Activated naive CD4-positive, alpha-beta T cell (primary cell): ENCODE measurements at regions not wholly inside any gene's neighbourhood (a gene's known extent, or its start where the extent isn't known, plus 50 kb on each side); places are given as distances from the start of the nearest gene placed in this dataset.
"Not testable (repeated sequence)": the region's sequence is repeated elsewhere in the genome, so short reads cannot be mapped to it uniquely, and the experiment has no call there.

Source experiments
- DNase-seq, 4 experiments: peaks; one replicate each; lab custom pipeline; 2025; lab: John Stamatoyannopoulos, UW

GRCh38 chr6:21847711-21848480 lies 254.3 kb downstream of the SOX4 start:
- DNase-seq, result no peak

- DNase-seq, result no peak
Measured at GRCh38 chr6:21850691-21851090, 257.1 kb downstream of the SOX4 start.

DNA sequence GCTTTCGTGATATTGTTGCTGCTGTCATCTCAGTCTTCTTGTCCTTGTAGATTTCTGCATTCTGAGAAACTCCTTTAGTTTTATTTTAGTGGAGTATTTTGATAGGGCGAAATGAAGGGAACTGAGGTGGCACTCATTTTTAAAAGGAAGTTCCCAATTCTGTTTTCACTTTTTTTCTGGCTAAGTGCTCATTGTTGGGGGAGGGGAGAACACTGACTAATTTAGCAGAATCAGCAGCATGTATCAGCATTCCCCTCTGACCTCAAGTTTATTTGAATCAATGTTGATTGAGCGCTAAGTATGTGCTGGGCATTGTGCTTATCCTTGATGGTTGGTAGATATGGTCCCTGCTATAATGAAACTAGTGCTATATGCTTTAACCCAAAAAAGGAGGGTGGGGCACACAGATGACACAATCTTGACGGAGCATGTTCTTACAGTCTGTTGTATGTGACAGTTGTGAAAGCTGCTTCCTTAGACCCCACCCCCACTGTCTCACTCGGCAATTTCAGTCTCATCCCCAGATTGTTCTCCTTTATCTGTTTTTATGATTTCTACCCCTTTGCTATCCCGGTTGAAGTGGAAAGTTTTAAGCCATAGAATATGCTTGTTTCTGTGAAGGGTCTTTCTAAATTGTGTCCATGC lies 262.4 kb downstream of the SOX4 start:
- no peak for DNase-seq

- DNase-seq, result no peak
Measured at GRCh38 chr6:21856456-21856825, 262.9 kb downstream of the SOX4 start.

DNA sequence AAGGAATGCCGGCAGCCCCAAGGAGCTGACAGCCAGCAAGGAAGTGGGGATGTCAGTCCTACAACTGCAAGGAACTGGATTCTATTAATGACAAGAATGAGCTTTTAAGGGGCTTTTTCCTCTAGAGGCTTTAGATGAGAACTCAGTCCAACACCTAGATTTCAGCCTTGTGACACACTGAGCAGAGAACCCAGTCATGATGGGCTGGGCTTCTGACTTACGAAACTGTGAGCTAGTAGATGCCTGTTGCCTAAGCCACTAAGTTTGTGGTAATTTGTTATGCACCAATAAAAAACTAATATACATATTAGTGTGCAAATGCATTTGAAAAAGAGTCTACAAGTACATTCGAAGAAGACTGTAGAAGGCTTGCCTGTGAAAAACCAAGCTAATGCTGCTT lies 263.3 kb downstream of the SOX4 start:
- DNase-seq, result no peak

DNA sequence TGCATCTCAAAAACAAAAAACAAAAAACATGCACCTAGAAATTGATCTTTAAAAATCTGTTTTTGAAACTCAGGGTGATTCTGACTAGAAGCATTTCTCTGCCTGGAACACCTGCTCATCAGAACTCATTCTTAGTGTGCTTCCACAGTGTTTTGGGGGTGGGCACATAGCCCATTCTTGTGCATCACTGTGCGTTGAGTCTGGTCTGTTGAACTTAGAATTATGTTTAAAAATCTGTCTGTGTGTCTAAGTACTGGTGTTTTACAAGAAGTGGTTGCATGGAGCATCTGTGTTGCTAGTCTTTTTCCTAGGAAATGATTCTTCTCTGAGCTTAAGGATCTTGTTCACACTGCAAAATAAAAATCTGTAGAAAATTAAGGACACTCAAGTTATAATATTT lies 264.5 kb downstream of the SOX4 start:
- no peak for DNase-seq

GRCh38 chr6:21859193-21859735 lies 265.7 kb downstream of the SOX4 start:
- DNase-seq, result no peak

- DNase-seq, result no peak
Measured at GRCh38 chr6:21861942-21862341, 268.4 kb downstream of the SOX4 start.

DNA sequence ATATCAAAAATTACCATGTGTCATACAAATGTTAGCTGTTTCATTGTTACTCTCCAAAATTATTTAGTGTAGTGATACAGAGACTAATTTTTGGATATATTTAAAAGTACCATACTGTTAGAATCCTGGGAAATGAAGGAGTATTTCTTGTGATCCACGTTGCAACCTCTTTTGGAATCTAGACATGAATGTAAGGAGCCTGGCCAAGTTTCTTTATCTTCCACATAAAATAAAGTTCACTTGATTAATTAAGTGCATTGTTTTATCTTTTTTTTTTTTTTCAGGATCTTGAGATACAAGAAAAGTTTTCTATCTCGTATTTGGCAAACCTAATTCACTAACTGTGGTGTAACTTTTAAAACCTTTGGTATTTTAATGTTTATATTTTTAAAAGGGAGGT lies 270.7 kb downstream of the SOX4 start:
- DNase-seq, result no peak

- no peak for DNase-seq
Measured at GRCh38 chr6:21868226-21868625, 274.7 kb downstream of the SOX4 start.

GRCh38 chr6:21869085-21869771 lies 275.7 kb downstream of the SOX4 start:
- DNase-seq, result no peak

DNA sequence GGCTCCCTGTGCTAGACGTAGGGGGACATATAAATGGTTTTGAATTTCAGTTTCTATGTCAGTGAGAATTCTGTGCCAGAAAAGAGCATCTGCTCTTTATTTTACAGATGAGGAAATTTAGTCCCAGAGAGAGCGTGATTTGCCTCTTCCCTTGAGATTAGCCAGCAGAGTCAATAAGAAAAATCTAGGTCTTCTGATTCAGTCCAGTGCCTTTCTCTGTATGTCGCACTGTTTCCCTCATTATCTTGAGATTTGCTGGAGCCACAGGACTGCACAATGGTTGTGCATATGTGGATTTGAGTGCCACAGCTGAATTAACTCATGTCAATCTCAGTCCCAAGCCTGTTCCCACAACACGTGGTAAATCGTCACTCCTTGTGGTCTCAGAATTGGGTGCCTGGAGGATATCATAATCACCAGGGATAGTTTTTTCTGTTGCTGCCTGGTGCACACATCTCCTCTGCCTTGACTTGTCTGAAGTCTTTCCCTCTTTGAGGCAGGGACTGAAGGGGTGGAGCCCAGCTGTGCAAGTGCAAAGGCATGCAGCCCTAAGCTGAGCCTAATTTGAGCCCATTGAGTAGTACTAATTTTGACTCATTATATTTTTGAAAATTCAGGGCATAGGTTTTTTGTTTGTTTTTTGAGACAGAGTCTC lies 276.7 kb downstream of the SOX4 start:
- no peak for DNase-seq

GRCh38 chr6:21871831-21872230 lies 278.3 kb downstream of the SOX4 start:
- no peak for DNase-seq

- DNase-seq, result no peak
Measured at GRCh38 chr6:21872749-21873148, 279.2 kb downstream of the SOX4 start.

DNA sequence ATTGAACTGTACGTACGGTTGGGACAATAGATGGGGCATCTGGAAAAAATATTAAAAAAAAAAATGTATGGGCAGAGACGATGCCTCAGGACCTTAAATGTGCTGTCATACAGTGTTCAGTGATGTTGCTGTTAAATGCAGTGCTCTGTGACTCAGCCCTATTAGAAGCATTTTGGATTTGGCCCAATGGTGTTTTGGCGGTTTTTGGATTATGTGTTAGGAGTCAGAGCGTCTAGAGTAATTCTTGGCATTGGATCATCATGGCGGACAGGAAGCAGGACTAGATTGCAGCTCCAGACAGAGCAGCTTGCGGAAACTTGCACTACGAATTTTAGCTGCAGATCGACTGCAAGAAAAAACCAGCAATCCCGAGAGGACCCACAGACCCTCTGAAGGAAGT lies 280.0 kb downstream of the SOX4 start:
- no peak for DNase-seq

DNA sequence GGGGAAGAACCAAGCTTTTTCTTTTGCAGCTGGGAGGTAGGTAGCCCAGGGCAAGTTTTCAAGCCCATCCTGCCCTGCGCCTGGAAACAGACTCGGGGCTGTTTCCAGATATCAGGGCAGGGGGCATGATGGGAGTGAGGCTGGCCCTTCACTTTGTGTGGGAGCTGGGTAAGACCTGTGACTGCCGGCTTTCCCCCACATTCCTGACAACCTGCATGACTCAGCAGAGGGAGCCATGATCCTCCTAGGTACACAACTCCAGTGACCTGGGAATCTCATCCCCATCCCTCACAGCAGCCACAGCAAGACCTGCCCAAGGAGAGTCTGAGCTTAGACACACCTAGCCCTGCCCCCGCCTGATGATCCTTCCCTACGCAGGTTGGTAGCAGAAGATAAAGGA lies 280.8 kb downstream of the SOX4 start:
- no peak for DNase-seq

DNA sequence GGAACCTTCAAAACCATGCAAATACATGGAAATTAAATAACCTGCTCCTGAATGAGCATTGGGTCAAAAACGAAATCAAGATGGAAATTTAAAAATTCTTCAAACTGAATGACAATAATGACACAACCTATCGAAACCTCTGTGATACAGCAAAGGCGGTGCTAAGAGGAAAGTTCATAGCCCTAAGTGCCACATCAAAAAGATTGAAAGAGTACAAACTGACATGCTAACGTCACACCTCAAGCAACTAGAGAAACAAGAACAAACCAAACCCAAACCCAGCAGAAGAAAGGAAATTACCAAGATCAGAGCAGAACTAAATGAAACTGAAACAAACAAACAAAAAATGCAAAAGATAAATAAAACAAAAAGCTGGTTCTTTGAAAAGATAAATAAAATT lies 283.5 kb downstream of the SOX4 start:
- DNase-seq, result not testable (repeated sequence)

DNA sequence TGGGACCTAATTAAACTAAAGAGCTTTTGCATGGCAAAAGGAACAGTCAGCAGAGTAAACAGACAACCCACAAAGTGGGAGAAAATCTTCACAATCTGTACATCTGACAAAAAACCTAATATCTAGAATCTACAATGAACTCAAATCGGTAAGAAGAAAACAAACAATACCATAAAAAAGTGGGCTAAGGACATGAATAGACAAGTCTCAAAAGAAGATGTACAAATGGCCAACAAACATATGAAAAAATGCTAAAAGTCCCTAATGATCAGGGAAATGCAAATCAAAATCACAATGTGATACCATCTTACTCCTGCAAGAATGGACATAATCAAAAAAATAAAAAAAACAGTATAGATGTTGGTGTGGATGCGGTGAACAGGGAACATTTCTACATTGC lies 286.7 kb downstream of the SOX4 start:
- DNase-seq, result not testable (repeated sequence)

- DNase-seq, result no peak
Measured at GRCh38 chr6:21881969-21882465, 288.5 kb downstream of the SOX4 start.

- DNase-seq, result no peak
Measured at GRCh38 chr6:21883595-21884328, 290.2 kb downstream of the SOX4 start.

- no peak for DNase-seq
Measured at GRCh38 chr6:21885111-21885510, 291.6 kb downstream of the SOX4 start.
